RWPE2 (cell line): ENCODE measurements at regions not wholly inside any gene's neighbourhood (a gene's known extent, or its start where the extent isn't known, plus 50 kb on each side); places are given as distances from the start of the nearest gene placed in this dataset.
"Not testable (repeated sequence)": the region's sequence is repeated elsewhere in the genome, so short reads cannot be mapped to it uniquely, and the experiment has no call there.

Experiments used
- ATAC-seq: fragments of 200-7000 bp; cut with Tn5 transposase; 3 replicates; pipeline ENCODE4 v1.9.1; 2021; ENCODE audit warnings: low read depth
- DNase-seq: peaks from one replicate; pipeline ENCODE4 v3.0.0-alpha.2; 2020; ENCODE audit warnings: low spot score
- H3K27ac ChIP-seq: fragments of 450-650 bp; 2 replicates; pipeline ENCODE4 v1.5.1; 2017; ENCODE audit warnings: mild to moderate bottlenecking; ENCODE audit not compliant: poor library complexity, severe bottlenecking
- H3K27me3 ChIP-seq: fragments of 250-450 bp; sonication (Bioruptor Pico); 2 replicates; pipeline ENCODE4 v1.5.1; 2021; ENCODE audit warnings: mild to moderate bottlenecking, moderate library complexity; ENCODE audit not compliant: insufficient read depth, poor library complexity, severe bottlenecking
- H3K36me3 ChIP-seq: fragments of 250-450 bp; sonication (Bioruptor Pico); 2 replicates; pipeline ENCODE4 v1.5.1; 2020; ENCODE audit warnings: low read depth, mild to moderate bottlenecking, moderate library complexity
- H3K4me1 ChIP-seq: fragments of 250-450 bp; sonication (Bioruptor Pico); 2 replicates; pipeline ENCODE4 v1.5.1; 2021; ENCODE audit warnings: mild to moderate bottlenecking, moderate library complexity; ENCODE audit not compliant: insufficient read depth, poor library complexity, severe bottlenecking
- H3K4me3 ChIP-seq: fragments of 250-450 bp; sonication (Bioruptor Pico); 2 replicates; pipeline ENCODE4 v1.5.1; 2021; ENCODE audit warnings: mild to moderate bottlenecking, moderate library complexity; ENCODE audit not compliant: severe bottlenecking
- H3K9me3 ChIP-seq: fragments of 250-450 bp; sonication (Bioruptor Pico); 2 replicates; pipeline ENCODE4 v1.5.1; 2021; ENCODE audit warnings: mild to moderate bottlenecking, moderate library complexity; ENCODE audit not compliant: severe bottlenecking
- TF ChIP-seq, protein P1 (sequence below): fragments of 450-650 bp; IDR thresholded peaks from one replicate; pipeline ENCODE4 v1.5.1; 2017; ENCODE audit warnings: mild to moderate bottlenecking, moderate library complexity; ENCODE audit not compliant: poor library complexity, severe bottlenecking

DNA sequence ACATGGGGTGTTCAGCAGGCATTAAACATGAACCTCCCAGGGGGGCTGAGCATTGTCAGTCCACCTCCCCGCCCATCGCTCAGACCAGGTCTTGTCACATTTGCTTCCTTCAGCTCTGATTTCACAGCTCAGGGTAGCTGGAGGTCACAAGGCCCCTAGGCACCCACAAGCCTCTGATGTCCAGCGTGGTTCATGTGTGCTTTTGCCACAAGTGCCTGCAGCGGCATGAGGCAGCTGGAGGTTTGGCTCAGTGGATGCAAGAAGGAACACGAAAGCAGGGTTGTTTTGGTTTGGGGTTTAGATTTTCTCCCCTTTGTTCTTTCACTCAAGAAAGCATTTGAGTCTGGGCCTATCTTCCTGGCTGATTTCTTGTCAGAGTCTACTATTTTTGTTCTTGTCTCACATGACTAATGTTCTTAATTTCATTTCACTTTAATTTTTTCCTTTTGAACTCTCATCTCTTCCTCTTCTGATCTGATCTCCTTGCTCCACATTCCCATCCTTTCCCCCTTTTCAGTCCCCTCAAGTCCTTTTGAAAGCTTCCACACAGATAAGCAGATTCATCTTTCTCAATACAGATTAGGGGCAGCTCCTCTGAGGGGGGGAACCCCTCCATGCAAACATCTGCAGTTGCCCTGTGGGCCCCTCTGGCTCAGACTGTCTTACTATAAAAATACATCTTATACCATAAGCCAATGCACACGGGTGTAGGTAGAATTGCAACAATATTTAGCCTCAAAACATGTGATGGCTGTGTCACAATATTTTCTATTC is 68.1 kb upstream of the CEP85L start:
- Histone ChIP-seq H3K27me3 (no peaks in the 10 kb centered on the region), H3K9me3 (no peaks in the 10 kb centered on the region), H3K4me3 (no peak overlapping the region), H3K27ac (no peak overlapping the region), H3K4me1 (no peaks in the 10 kb centered on the region), H3K36me3 (no peaks in the 10 kb centered on the region)
- TF ChIP-seq, protein P1, sequence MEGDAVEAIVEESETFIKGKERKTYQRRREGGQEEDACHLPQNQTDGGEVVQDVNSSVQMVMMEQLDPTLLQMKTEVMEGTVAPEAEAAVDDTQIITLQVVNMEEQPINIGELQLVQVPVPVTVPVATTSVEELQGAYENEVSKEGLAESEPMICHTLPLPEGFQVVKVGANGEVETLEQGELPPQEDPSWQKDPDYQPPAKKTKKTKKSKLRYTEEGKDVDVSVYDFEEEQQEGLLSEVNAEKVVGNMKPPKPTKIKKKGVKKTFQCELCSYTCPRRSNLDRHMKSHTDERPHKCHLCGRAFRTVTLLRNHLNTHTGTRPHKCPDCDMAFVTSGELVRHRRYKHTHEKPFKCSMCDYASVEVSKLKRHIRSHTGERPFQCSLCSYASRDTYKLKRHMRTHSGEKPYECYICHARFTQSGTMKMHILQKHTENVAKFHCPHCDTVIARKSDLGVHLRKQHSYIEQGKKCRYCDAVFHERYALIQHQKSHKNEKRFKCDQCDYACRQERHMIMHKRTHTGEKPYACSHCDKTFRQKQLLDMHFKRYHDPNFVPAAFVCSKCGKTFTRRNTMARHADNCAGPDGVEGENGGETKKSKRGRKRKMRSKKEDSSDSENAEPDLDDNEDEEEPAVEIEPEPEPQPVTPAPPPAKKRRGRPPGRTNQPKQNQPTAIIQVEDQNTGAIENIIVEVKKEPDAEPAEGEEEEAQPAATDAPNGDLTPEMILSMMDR = no peak
- ATAC-seq (no peak), DNase-seq (no peak)

DNA sequence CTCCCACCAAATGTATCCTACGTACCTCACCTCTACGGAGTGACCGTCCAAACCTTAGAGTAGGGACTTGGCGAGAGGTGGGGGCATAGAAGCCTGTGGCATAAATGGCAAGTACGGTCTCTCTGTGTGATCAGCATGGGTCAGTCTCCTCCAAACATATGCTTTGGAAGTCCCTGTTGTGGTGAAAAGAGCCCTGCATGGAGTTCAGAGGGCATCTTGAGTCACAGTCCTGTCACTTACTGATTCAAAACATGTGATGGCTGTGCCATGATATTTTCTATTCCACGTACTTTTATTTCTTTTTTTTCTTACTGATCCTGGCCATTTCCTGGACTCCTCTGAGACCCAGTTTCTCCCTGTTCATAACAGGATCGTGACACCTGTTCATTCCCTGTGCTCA is 67.5 kb upstream of the CEP85L start:
- ATAC-seq = no peak
- no peak for DNase-seq
- H3K4me1 ChIP-seq = no peaks in the 10 kb centered on the region
- no peak overlapping the region for H3K4me3 ChIP-seq
- no peaks in the 10 kb centered on the region for H3K36me3 ChIP-seq
- no peak overlapping the region for H3K27ac ChIP-seq
- TF ChIP-seq, protein P1 = no peak
- H3K27me3 ChIP-seq = no peaks in the 10 kb centered on the region
- H3K9me3 ChIP-seq = no peaks in the 10 kb centered on the region

DNA sequence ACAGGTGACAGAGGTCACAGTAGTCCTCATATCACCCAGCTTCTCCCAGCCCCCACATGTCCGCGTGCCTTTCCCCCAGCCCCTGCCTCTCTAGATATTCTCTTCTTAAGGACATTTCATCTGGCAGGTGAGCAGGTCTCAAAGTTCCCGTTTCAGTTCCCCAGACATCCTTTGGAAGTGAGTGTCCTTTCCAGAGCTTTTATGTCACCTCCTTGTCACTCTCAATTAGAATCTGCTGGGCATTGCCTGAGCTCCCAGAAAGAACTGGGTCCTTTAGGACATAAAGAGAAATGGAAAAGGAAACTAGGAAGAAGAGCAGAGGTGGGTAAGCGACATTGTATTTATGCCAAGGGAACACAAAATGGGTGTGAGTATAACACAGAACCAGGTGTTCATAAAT is 66.9 kb upstream of the CEP85L start:
- no peak for ATAC-seq
- no peaks in the 10 kb centered on the region for H3K36me3 ChIP-seq
- no peak for DNase-seq
- no peaks in the 10 kb centered on the region for H3K4me1 ChIP-seq
- H3K9me3 ChIP-seq = no peaks in the 10 kb centered on the region
- H3K27me3 ChIP-seq = no peaks in the 10 kb centered on the region
- H3K4me3 ChIP-seq = no peak overlapping the region
- TF ChIP-seq, protein P1 = no peak
- H3K27ac ChIP-seq = no peak overlapping the region

DNA sequence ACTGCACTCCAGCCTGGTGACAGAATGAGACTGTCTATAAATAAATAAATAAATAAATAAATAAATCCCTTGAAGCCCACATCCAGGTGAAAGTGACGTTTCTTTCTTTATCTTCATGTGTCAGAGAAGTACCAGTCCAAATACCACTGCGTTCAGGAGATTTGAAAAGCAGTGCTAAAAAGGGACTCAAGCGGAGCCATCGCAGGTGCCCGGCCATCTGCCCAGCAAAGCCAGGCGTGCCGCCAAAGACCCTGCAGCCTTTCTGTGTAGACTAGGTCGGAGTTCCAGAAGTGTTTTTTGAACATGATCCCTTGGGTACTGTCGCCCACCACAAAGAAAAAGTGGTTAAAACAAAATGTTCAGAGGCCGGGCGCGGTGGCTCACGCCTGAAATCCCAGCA is 65.7 kb upstream of the CEP85L start:
- Histone ChIP-seq H3K27ac (no peak overlapping the region), H3K4me1 (peaks cover 7% of the 10 kb centered on the region), H3K4me3 (no peak overlapping the region), H3K27me3 (no peaks in the 10 kb centered on the region), H3K9me3 (no peaks in the 10 kb centered on the region), H3K36me3 (no peaks in the 10 kb centered on the region)
- DNase-seq (no peak), ATAC-seq (no peak)
- TF ChIP-seq, protein P1 = no peak

DNA sequence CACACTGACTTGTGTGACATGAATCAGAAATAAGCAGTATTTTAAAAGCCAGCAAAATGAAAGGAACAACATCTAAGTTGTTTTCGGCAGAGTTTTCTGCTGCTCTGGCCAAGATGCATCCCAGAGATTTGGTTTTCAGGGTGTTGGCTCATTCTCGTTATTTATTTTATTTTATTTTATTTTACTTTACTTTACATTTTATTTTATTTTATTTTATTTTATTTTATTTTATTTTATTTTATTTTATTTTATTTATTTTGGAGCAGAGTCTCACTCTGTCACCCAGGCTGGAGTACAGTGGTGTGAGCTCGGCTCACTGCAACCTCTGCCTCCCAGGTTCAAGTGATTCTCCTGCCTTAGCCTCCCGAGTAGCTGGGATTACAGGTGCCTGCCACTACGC is 64.5 kb upstream of the CEP85L start:
- H3K4me3 ChIP-seq, H3K27me3 ChIP-seq, ATAC-seq, DNase-seq, H3K4me1 ChIP-seq, H3K9me3 ChIP-seq, H3K27ac ChIP-seq, H3K36me3 ChIP-seq: not testable (repeated sequence)
